ENCODE measurements at regions not wholly inside any gene's neighbourhood (a gene's known extent, or its start where the extent isn't known, plus 50 kb on each side); places are given as distances from the start of the nearest gene placed in this dataset.
A peak's percentile ranks its signal among the peaks of the same experiment; 100 is the strongest.

- no peak for DNase-seq
Observed at GRCh38 chr21:21722731-21723130, 724.5 kb downstream of the NCAM2 start.

DNA sequence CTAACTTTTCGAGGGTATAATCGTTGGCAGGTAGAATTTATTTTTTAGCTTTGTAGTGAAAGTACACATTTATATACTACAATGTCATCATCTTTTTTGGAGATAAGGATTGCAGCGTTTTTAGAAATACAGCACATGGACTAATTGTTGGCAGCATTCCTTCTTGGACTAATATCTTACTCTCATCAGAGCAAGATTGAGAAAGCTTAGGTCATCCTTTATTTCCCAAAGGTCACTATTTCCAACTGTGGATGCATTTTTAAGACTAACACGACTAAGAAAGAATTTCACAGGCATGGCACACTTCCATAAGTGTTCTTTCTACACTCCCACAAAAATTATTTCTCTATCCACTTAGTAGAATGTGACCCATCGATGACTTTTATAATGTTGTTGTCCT is 732.3 kb downstream of the NCAM2 start:
- DNase-seq = peak; percentile 85

- DNase-seq = no peak
Observed at GRCh38 chr21:21731626-21732025, 733.4 kb downstream of the NCAM2 start.

DNA sequence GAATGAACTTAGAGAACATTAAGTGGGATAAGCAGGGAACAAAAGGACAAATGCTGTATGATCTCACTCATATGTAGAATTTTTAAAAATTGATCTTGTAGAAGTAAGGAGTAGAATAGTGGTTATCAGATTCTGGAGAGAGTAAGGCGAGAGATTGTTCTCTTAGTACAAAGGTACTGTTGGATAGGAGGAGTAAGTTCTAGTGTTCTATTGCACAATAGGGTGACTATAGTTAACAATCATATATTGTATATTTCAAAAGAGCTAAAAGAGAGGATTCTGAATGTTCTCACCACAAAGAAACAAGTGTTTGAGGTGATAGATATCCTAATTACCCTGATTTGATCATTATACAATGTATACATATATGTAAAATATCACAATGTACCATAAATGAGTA is 735.9 kb downstream of the NCAM2 start:
- DNase-seq = no peak

DNA sequence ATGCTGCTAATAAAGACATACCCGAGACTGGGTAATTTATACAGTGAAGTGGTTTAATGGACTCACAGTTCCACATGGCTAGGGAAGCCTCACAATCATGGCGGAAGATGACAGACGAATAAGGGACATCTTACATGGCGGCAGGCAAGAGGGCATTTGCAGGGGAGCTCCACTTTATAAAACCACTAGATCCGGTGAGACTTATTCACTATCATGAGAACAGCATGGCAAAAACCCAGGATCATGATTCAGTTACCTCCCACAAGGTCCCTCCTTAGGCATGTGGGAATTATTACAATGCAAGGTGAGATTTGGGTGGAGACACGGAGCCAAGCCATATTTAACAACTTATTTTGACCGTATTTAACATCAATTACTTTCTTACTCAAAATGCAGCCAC is 739.0 kb downstream of the NCAM2 start:
- no peak for DNase-seq

DNA sequence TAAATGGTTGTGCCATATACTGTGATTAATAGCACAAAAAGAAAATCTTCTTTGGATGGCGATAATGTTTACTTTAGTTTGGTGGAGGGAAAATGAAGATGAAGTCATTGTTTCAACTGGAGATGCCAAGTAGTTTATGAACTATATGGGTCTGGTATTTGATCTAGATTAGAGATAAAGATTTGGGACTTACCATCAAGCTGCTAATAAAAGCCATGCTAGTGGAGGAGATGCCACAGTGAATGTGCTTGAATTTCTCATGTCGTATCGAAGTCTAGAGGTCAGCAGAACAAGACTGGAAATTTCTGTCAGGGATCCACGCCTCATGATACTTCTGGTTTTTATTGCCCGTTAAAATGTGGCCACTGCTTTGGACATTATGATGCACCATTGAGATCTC is 742.0 kb downstream of the NCAM2 start:
- no peak for DNase-seq

DNA sequence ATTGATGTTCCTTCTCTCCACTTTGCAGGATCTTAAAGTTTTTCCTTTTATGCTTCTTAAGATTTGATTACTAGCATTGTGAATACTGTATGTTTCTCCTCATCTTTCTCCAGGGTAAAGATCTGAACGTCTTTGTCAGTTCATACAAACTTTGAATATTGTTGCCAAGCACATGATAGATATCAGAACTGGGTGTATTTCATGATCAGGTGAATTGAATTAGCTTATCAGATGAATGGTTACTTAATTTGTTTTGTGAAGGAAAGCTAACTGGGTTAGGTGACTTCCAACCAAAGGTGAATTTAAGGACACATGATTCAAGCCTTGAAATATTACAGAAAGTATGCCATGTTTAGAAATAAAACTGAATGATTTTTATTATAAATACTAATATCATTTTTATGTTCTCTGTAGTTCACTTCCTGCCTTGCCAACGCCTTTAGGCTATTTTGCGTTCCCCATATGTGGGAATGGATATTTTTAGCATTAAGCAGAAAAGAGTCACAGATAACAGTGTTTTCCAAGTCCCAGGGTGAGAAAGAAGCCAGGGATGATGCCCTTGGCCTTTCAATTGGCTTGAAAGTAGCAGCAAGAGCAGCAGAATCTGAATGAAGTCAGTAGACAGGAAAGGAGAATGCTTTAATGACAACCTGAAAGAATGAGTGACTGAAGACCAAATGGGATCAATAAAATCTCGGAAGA is 752.1 kb downstream of the NCAM2 start:
- DNase-seq = no peak

- DNase-seq = no peak
Observed at GRCh38 chr21:21751286-21751685, 753.1 kb downstream of the NCAM2 start.

GRCh38 chr21:21762855-21763254 is 764.6 kb downstream of the NCAM2 start:
- DNase-seq = no peak

GRCh38 chr21:21764281-21764680 is 766.1 kb downstream of the NCAM2 start:
- DNase-seq = no peak

GRCh38 chr21:21767276-21767675 is 769.1 kb downstream of the NCAM2 start:
- DNase-seq = no peak

DNA sequence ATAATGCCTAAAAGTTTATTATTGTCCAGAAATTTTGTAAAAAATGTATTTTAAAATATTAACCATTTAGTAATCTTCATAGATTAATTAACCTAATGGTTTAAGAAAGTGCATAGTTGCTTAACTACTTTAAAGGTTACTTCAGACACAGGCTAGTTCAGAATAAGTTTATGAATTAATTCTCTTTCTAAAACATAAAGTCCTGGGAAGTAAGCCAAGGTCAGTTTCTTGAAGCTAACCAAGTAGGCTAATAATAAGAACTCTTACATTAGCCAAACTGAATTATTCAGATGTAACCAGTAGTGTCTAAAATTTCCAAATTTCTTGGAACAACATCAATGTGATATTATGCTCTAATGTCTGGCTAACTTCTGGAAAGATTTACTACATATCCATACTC is 790.4 kb downstream of the NCAM2 start:
- no peak for DNase-seq

- no peak for DNase-seq
Observed at GRCh38 chr21:21801921-21802320, 803.7 kb downstream of the NCAM2 start.

- no peak for DNase-seq
Observed at GRCh38 chr21:21806711-21807597, 808.7 kb downstream of the NCAM2 start.

DNA sequence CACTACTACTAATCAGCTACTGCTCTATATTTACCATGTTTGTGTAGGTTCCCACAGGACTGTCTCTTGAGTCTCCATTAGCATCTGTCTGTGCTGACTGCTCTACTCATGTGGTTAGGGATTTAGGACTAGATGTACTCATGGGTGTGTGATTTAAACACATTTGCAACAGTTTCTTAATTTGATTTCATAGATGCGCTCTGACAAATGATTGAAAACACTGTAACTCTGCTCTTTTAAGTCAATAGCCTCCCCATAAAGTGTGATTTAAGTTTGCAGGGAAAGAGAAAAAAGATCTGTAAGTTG is 809.3 kb downstream of the NCAM2 start:
- DNase-seq = no peak

DNA sequence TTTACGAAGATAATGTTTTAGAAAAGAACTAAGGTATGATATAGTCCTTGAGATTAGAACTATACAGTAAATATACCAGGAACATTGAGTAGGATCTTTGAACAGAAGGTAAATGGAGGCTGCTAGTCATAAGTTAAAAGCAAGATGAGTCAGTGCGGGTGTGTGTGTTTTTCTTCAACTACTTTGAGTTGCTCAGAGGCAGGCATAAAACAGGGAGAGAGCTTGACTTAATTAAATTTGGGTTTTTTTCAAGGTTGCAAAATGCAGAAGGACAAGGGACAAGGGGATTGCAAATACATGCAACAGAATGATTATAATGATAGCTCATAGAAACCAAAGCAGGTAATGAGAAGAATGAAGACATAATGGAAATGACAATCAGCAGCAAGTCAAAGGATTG is 815.1 kb downstream of the NCAM2 start:
- no peak for DNase-seq

GRCh38 chr21:21813934-21814333 is 815.7 kb downstream of the NCAM2 start:
- no peak for DNase-seq

DNA sequence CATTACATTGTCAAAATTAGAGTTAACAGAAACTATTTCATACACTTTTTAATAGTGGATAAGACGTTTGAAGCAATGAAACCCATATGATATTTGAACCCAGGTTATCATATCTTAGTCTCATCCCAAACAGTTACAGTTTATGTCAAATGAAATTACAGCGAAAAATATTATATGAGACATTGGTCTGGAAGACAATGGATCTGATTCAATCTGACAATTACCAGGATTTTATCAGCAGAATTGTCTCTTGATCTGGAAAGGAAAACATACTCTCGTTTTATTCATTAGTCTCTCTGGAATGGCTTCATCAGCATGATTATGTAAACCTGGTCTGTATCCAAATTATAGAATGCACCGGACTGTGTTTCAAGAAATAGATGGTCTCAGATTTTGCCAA is 818.6 kb downstream of the NCAM2 start:
- DNase-seq = no peak

DNA sequence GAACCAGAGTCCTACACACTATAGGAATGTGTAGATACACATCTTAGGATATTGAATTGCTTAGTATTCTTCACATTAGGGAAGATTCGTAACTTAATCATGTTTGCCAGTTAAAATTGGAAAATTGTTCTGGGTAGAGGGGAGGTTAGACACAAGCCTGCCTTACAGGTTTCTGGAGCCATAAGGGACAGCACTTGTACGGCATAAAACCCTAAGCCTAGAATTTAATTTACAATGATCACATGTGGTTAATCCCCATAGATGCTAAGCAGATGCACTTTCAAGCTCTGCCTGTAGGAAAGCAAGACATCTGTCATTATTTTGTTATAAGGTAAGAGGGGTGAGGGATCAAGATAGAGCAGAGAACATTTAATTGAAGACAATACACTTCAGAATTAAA is 820.7 kb downstream of the NCAM2 start:
- DNase-seq = no peak

- no peak for DNase-seq
Observed at GRCh38 chr21:21828130-21828529, 829.9 kb downstream of the NCAM2 start.

DNA sequence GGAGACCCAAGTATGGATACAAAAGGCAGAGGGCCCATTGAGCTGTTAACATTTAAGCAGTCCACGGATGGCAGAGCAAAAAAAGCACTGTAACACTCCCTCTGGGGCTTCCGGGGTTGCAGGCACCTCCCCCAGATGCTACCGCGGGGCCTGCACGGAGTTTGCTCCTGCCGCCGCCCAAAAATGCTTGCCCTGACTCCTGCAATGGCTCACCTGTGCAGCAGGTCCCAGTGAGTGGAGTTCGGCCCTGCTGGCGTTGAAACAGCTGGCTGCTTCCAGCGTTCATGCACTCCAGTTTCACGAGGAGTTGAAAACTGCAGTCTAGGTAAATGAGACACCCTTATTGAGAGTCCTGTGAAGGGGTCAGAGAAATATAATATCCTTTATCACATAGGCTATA is 832.8 kb downstream of the NCAM2 start:
- DNase-seq = no peak

GRCh38 chr21:21845901-21846300 is 847.7 kb downstream of the NCAM2 start:
- DNase-seq = no peak

DNA sequence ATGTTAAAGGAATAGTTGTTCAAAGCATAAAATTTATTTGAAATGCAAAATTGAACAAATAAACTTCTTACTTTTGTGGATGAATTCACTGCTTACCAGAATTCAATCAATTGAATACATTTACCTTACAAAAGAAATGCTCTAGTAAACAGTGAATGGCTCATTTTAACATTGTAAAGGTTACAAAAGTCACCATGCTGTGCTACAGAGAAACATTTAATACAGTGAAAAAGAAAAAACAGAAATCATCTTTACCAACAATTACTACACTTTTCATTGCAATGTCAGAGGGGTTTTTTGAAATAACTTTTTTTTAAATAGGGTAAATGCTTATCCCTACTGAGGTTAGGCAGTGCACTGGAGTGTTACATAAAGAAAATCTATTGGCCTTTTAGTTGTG is 853.0 kb downstream of the NCAM2 start:
- DNase-seq = no peak

DNA sequence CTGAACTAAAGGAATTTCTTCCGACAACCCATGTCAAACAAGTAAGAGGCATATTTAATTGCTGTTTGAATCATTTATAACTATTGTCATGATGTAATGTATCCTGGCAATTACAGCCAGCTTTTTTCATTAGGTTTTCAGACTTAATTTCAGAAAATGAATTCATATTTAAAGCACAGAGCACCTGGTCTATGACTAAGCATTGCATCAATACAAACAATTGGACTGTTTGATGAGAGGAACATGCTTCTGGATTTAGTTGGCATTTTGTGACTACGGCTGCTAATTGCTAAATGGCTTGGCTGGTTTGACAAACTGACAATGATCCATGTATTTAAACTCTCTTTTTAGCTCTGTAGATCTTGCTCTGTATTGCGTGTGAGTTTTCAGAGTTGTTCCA is 853.4 kb downstream of the NCAM2 start:
- no peak for DNase-seq
